Endothelial cell of umbilical vein (primary cell): ENCODE measurements at regions not wholly inside any gene's neighbourhood (a gene's known extent, or its start where the extent isn't known, plus 50 kb on each side); places are given as distances from the start of the nearest gene placed in this dataset.

ENCODE experiments used
- BruUV-seq: library from RNA; stranded (reverse); fragments of 400-500 nt; replicated peaks from 2 replicates; lab custom pipeline; 2021; lab: Mats Ljungman, UMichigan
- CTCF ChIA-PET: fragments of 300-600, 350-600 bp; sonication (Branson Sonifier 250); formaldehyde crosslinking; loops from one replicate; lab custom pipeline; 2021; ENCODE audit warnings: antibody characterized with exemption, inconsistent platforms; lab: Charles Lee
- POLR2A ChIA-PET: fragments of 300-600, 350-600 bp; sonication (Branson Sonifier 250); formaldehyde crosslinking; loops from one replicate; lab custom pipeline; 2021; ENCODE audit warnings: antibody characterized with exemption, inconsistent platforms; lab: Charles Lee
- DNase-seq: peaks from one replicate; pipeline ENCODE4 v3.0.0-alpha.2; 2011; ENCODE audit warnings: low read depth, low spot score
- FAIRE-seq: peaks from 2 replicates; lab custom pipeline; 2011; peaks lifted over from hg19 to GRCh38; lab: Jason Lieb, UNC
- H2AFZ ChIP-seq: 2 replicates; pipeline ENCODE4 v1.6.0; 2012; ENCODE audit warnings: low read depth, low read length, control low read depth, inconsistent platforms
- H3K27ac ChIP-seq: 2 replicates; pipeline ENCODE4 v1.5.1; 2011; ENCODE audit warnings: low read depth, mild to moderate bottlenecking, control low read depth, low read length, moderate library complexity; ENCODE audit not compliant: insufficient read depth
- H3K27me3 ChIP-seq, 2 experiments: 2 replicates each; pipeline versions ENCODE4 v1.6.0 to v1.6.1; 2011; ENCODE audit warnings: low read length in 2 of 2, mixed read lengths in 1 of 2; ENCODE audit not compliant: control insufficient read depth in 2 of 2, insufficient read depth in 2 of 2
- H3K36me3 ChIP-seq, 2 experiments: 2 replicates in 1 of 2; 3 replicates in 1 of 2; pipeline ENCODE4 v1.5.1; 2011; ENCODE audit warnings: low read length in 2 of 2, mild to moderate bottlenecking in 1 of 2, moderate library complexity in 1 of 2; ENCODE audit not compliant: control insufficient read depth in 2 of 2, insufficient read depth in 2 of 2; ENCODE audit errors: extremely low read depth in 1 of 2
- H3K4me1 ChIP-seq: 3 replicates; pipeline ENCODE4 v1.5.1; 2011; ENCODE audit warnings: mild to moderate bottlenecking, low read length; ENCODE audit not compliant: control insufficient read depth, insufficient read depth; ENCODE audit errors: extremely low read depth
- H3K4me2 ChIP-seq: 2 replicates; pipeline ENCODE4 v1.6.1; 2011; ENCODE audit warnings: low read length, control low read depth, mixed read lengths; ENCODE audit not compliant: insufficient read depth
- H3K4me3 ChIP-seq, 3 experiments: fragments of 200-600 bp in 1 of 3; sonication (generic), shearing (Covaris generic) in 1 of 3; replicated peaks in 1 of 3; 2 replicates each; pipeline ENCODE4 v1.5.1; 2011 to 2016; ENCODE audit warnings: control low read depth in 3 of 3, low read length in 3 of 3, mild to moderate bottlenecking in 2 of 3, inconsistent platforms in 1 of 3, low read depth in 1 of 3, moderate library complexity in 1 of 3; ENCODE audit not compliant: insufficient read depth in 1 of 3
- H3K79me2 ChIP-seq: 2 replicates; pipeline ENCODE4 v1.6.0; 2012; ENCODE audit warnings: low read length, inconsistent platforms; ENCODE audit not compliant: control insufficient read depth, insufficient read depth
- H3K9ac ChIP-seq: replicated peaks from 2 replicates; pipeline ENCODE3; 2011; ENCODE audit warnings: low read length, control low read depth; ENCODE audit not compliant: insufficient read depth; ENCODE audit errors: extremely low read depth
- H3K9me1 ChIP-seq: replicated peaks from 3 replicates; pipeline ENCODE4 v1.6.0; 2011; ENCODE audit warnings: mild to moderate bottlenecking, low read length; ENCODE audit not compliant: control insufficient read depth, insufficient read depth; ENCODE audit errors: extremely low read depth
- H3K9me3 ChIP-seq: replicated peaks from 2 replicates; pipeline ENCODE4 v1.5.1; 2012; ENCODE audit warnings: low read length, inconsistent platforms; ENCODE audit not compliant: control insufficient read depth, insufficient read depth
- H4K20me1 ChIP-seq: replicated peaks from 2 replicates; pipeline ENCODE3; 2011; ENCODE audit warnings: mild to moderate bottlenecking, low read length; ENCODE audit not compliant: control insufficient read depth, insufficient read depth; ENCODE audit errors: extremely low read depth
- EZH2 ChIP-seq: IDR thresholded peaks from 2 replicates; pipeline ENCODE4 v1.6.1; 2012; ENCODE audit warnings: borderline replicate concordance, low read depth, mild to moderate bottlenecking, moderate library complexity, low read length, inconsistent platforms; ENCODE audit not compliant: severe bottlenecking
- FOS ChIP-seq: IDR thresholded peaks from 2 replicates; pipeline ENCODE4 v1.6.1; 2011; ENCODE audit warnings: mild to moderate bottlenecking, low read length, moderate library complexity, borderline replicate concordance; ENCODE audit not compliant: insufficient read depth
- GATA2 ChIP-seq: IDR thresholded peaks from 2 replicates; pipeline ENCODE4 v1.7.0; 2011; ENCODE audit warnings: low read depth, mild to moderate bottlenecking, moderate library complexity, mixed read lengths, low read length; ENCODE audit not compliant: insufficient read length, insufficient read depth
- JUN ChIP-seq: IDR thresholded peaks from 2 replicates; pipeline ENCODE4 v1.6.1; 2011; ENCODE audit warnings: borderline replicate concordance, low read depth; ENCODE audit not compliant: insufficient read length, insufficient read depth
- MYC ChIP-seq: IDR thresholded peaks from one replicate; pipeline ENCODE4 v1.6.1; 2011; ENCODE audit warnings: mild to moderate bottlenecking, low read depth, low read length
- POLR2A ChIP-seq: IDR thresholded peaks from 2 replicates; pipeline ENCODE4 v1.6.1; 2012; ENCODE audit warnings: low read depth, mild to moderate bottlenecking, control low read depth, low read length
- POLR2AphosphoS5 ChIP-seq: IDR thresholded peaks from 2 replicates; pipeline ENCODE4 v1.6.1; 2012; ENCODE audit warnings: low read depth, mild to moderate bottlenecking, control low read depth, low read length, moderate library complexity; ENCODE audit not compliant: insufficient read depth
- dilution Hi-C: fragments of 300-500 bp; cut with MboI; formaldehyde crosslinking; loops from one replicate; pipeline ENCODE4 v1.15.0; 2019; ENCODE audit warnings: low sequenced_read_pairs; ENCODE audit not compliant: extremely low pct_ligation_motif_present
- intact Hi-C: fragments of 100-400 bp; cut with micrococcal nuclease; formaldehyde crosslinking; loops from one replicate; pipeline ENCODE4 v1.10.0; 2022
- TF ChIP-seq, protein P1 (sequence below), 2 donors: IDR thresholded peaks; 1 replicate in 1 of 2; 2 replicates in 1 of 2; pipeline ENCODE4 v1.5.1; 2011; ENCODE audit warnings: low read length in 2 of 2, mild to moderate bottlenecking in 2 of 2, moderate library complexity in 2 of 2, control low read depth in 1 of 2, inconsistent platforms in 1 of 2, low read depth in 1 of 2; ENCODE audit not compliant: insufficient read depth in 1 of 2; ENCODE audit errors: extremely low read depth in 1 of 2
- TF ChIP-seq, protein P2 (sequence below): IDR thresholded peaks from 2 replicates; pipeline ENCODE4 v1.6.1; 2011; ENCODE audit not compliant: insufficient read depth, insufficient read length

DNA sequence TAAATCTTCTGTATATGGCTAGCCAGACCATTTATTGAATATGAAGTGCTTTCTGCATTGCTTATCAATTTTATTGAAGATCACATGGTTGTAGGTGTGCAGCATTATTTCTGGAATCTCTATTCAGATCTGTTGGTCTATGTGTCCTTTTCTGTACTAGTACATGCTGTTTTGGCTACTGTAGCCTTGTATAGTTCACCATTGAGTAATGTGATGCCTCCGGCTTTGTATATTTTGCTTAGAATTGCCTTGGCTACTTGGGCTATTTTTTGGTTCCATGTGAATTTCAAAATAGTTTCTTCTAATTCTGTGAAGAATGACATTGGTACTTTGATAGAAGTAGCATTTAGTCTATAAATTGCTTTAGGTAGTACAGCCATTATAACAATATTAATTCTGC, 1187.2 kb downstream of the XPNPEP1 start:
- no peak overlapping the region for H2AFZ ChIP-seq
- dilution Hi-C loops, result no loop called here
- H3K9ac ChIP-seq, result no peak overlapping the region
- no peaks in the 10 kb centered on the region for H3K4me1 ChIP-seq
- no peaks in the 10 kb centered on the region for H3K9me1 ChIP-seq
- no peaks in the 10 kb centered on the region for H4K20me1 ChIP-seq
- no peaks in the 10 kb centered on the region for H3K79me2 ChIP-seq
- DNase-seq (no peak), FAIRE-seq (no peak)
- no peaks in the 10 kb centered on the region for H3K36me3 ChIP-seq
- H3K4me3 ChIP-seq, result no peak overlapping the region
- no TSS peak for BruUV-seq
- H3K9me3 ChIP-seq, result peaks cover 8% of the 10 kb centered on the region
- H3K27ac ChIP-seq, result no peak overlapping the region
- TF ChIP-seq POLR2AphosphoS5 (no peak), MYC (no peak), EZH2 (no peak), JUN (no peak), FOS (no peak), POLR2A (no peak), GATA2 (no peak)
- TF ChIP-seq, protein P1, sequence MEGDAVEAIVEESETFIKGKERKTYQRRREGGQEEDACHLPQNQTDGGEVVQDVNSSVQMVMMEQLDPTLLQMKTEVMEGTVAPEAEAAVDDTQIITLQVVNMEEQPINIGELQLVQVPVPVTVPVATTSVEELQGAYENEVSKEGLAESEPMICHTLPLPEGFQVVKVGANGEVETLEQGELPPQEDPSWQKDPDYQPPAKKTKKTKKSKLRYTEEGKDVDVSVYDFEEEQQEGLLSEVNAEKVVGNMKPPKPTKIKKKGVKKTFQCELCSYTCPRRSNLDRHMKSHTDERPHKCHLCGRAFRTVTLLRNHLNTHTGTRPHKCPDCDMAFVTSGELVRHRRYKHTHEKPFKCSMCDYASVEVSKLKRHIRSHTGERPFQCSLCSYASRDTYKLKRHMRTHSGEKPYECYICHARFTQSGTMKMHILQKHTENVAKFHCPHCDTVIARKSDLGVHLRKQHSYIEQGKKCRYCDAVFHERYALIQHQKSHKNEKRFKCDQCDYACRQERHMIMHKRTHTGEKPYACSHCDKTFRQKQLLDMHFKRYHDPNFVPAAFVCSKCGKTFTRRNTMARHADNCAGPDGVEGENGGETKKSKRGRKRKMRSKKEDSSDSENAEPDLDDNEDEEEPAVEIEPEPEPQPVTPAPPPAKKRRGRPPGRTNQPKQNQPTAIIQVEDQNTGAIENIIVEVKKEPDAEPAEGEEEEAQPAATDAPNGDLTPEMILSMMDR (IDR thresholded peaks at IDR 0.05; ENCODE audit: extremely low read depth in 1 of 2, insufficient read depth in 1 of 2, low read depth in 1 of 2, low read length in 2 of 2), result no peak
- TF ChIP-seq, protein P2, sequence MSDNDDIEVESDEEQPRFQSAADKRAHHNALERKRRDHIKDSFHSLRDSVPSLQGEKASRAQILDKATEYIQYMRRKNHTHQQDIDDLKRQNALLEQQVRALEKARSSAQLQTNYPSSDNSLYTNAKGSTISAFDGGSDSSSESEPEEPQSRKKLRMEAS, result no peak
- H3K4me2 ChIP-seq, result no peak overlapping the region
- no peaks in the 10 kb centered on the region for H3K27me3 ChIP-seq
- intact Hi-C loops, result no loop called here
- ChIA-PET CTCF (no interaction called here), POLR2A (no interaction called here)
